Stimulated activated CD4-positive, alpha-beta T cell treated with anti-CD3 and anti-CD28 coated beads, Interleukin-2, amount 100 ng/mL, for 24 hours (primary cell): ENCODE measurements at regions not wholly inside any gene's neighbourhood (a gene's known extent, or its start where the extent isn't known, plus 50 kb on each side); places are given as distances from the start of the nearest gene placed in this dataset.

ENCODE experiments used
- DNase-seq, 2 donors: peaks; one replicate each; pipeline ENCODE4 v3.0.0-alpha.2; 2020

GRCh38 chr5:24385617-24386016, 259.2 kb downstream of the CDH10 start:
- DNase-seq = no peak

DNA sequence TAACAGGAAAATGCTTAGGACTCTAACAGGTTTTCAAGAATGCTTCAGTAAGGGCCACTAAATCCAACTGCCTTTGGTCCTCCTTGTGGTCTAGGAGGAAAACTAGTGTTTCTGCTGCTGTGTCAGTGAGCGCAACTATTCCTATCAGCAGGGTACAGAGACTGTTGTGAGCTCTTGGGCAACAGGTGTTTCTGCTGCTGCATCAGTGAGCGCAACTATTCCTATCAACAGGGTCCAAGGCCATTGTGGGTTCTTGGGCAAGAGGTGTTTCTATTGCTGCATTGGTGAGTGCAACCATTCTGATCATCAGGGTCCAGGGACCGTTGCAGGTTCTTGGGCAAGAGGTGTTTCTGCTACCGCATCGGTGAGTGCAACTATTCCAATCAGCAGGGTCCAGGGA, 256.3 kb downstream of the CDH10 start:
- DNase-seq = no peak

DNA sequence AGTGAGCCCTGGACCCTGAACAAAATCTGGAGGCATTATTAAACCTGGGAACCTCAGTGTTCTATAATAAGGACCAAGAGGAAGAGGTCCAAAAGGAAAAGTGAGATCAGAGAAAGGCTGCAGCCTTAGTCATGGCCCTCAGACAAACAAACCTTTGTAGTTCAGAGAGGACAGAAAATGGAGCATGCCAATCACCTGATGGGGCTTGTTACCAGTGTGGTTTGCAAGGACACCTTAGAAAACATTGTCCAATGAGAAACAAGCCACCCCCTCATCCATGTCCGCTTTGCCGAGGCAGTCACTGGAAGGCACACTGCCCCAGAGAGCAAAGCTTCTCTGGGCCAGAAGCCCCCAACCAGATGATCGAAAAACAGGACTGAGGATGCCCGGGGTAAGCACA, 254.8 kb downstream of the CDH10 start:
- DNase-seq = no peak

DNA sequence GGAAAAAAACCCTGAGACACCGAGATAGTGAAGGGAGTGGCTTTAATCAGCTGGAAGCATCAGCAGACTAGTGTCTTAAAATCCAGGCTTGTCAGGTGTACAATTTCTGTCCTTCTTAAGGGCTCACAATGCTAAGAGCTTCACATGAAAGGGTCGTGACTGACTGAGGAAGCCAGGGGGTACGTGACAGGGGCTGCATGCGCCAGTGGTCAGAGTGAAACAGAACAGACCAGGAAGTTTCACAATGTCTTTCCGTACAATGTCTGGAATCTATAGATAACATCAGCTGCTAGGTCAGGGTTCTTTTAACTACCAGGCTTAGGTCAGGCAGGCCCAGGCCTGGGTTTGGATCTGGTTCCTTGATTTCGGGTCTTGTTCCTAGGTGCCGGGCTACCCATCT, 253.0 kb downstream of the CDH10 start:
- no peak for DNase-seq

DNA sequence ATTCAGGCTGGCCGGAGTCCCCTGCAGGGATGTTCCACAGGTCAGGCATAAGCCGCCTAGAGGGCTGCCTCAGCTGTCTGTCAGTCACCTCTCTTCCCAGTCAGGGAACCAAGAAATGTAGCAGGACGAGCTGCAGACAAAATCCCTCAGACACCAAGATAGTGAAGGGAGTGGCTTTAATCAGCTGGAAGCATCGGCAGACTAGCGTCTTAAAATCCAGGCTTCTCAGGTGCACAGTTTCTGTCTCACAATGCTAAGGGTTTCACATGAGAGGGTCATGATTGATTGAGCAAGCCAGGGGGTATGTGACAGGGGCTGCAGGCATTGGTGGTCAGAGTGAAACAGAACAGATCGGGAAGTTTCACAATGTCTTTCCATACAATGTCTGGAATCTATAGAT, 247.2 kb downstream of the CDH10 start:
- no peak for DNase-seq

GRCh38 chr5:24401773-24402172, 243.0 kb downstream of the CDH10 start:
- no peak for DNase-seq

DNA sequence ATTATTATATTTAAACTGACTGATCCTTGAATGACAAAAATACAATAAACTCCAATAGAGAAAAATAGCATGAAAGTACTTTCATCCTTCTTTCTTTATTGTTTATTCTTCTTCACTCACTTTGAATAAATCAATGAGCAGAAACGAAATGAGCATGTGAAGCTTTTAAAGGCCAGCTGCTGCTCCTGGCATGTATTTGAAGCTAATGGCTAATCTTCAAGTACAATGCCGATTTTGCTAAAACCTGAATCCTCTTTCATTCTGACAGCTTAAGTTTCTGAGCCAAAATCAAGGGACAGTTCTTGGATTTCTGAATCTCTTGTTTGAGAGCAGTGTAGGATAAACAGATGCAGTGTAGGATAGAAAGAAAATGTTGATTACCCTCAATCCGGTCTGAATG, 237.3 kb downstream of the CDH10 start:
- no peak for DNase-seq

DNA sequence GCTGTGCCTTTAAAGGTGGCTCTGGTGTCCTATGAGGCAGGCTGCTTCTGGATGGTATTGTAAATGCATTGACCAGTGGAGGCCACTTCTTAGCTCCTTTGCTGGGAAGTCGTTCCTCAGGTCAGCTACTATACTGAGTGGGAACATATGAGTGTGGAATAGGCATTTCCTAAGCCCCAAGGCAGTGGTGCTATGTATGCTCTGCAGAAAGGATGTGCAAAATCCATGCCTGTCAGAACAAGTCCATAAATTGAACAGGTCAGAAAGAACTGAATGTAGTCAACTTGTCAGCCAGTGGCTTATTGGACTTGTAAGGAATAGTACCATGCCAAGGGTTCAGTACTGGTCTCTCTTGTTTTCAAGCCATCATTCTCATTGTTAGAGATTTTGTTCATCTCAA, 216.4 kb downstream of the CDH10 start:
- no peak for DNase-seq

- DNase-seq = no peak
These were observed 211.2 kb downstream of the CDH10 start for GRCh38 chr5:24433555-24433954.
